GM12874 (cell line): ENCODE measurements at regions not wholly inside any gene's neighbourhood (a gene's known extent, or its start where the extent isn't known, plus 50 kb on each side); places are given as distances from the start of the nearest gene placed in this dataset.

ENCODE experiments used
- TF ChIP-seq, protein P1 (sequence below): IDR thresholded peaks from 2 replicates; pipeline ENCODE4 v1.5.1; 2011; ENCODE audit warnings: low read depth, mild to moderate bottlenecking, control low read depth, low read length, moderate library complexity; ENCODE audit not compliant: insufficient read depth

GRCh38 chr2:82789851-82790205 lies 1669.3 kb downstream of the SUCLG1 start:
- TF ChIP-seq, protein P1, sequence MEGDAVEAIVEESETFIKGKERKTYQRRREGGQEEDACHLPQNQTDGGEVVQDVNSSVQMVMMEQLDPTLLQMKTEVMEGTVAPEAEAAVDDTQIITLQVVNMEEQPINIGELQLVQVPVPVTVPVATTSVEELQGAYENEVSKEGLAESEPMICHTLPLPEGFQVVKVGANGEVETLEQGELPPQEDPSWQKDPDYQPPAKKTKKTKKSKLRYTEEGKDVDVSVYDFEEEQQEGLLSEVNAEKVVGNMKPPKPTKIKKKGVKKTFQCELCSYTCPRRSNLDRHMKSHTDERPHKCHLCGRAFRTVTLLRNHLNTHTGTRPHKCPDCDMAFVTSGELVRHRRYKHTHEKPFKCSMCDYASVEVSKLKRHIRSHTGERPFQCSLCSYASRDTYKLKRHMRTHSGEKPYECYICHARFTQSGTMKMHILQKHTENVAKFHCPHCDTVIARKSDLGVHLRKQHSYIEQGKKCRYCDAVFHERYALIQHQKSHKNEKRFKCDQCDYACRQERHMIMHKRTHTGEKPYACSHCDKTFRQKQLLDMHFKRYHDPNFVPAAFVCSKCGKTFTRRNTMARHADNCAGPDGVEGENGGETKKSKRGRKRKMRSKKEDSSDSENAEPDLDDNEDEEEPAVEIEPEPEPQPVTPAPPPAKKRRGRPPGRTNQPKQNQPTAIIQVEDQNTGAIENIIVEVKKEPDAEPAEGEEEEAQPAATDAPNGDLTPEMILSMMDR = no peak

- TF ChIP-seq, protein P1 = no peak
These were observed 1677.7 kb downstream of the SUCLG1 start for GRCh38 chr2:82781176-82781915.

DNA sequence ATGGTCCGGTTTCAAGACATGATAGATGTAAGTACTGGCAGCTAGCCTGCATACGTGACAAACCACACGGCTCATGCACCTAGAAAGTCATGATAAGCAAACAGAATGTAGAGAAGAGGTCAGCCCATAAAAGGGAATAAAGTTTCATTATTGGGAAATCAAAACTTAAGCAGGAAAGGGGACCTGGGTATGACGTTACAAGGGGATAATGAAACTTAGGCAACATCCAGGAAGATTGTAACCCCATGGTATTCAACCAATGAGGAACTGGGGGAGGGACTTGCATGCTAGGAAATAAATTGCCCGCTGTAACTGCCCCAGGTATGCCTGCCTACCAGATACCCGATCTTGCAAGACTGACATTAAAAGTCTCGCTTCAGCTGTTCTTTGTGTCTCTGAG lies 1679.0 kb downstream of the SUCLG1 start:
- TF ChIP-seq, protein P1 = no peak

DNA sequence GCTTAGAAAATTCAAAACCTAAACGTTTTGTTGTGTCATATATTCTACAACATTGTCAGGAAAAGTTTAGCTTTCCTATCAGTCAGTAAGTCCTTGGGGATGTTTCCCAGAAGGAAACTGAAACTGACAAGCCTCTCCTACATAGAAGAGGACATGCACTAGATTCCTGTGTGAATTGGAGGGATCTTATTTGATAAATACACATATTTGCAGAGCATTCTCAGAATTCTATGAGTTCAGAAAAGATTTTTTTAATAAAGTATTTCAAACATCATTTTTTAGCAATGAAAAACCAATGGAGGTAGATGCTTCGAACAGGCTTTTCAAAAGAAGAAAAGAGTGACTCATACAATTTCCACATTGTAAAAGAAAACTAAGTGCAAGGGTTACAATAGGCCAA lies 1706.7 kb downstream of the SUCLG1 start:
- TF ChIP-seq, protein P1 = no peak

- TF ChIP-seq, protein P1 = no peak
These were observed 1710.4 kb downstream of the SUCLG1 start for GRCh38 chr2:82748653-82749052.

DNA sequence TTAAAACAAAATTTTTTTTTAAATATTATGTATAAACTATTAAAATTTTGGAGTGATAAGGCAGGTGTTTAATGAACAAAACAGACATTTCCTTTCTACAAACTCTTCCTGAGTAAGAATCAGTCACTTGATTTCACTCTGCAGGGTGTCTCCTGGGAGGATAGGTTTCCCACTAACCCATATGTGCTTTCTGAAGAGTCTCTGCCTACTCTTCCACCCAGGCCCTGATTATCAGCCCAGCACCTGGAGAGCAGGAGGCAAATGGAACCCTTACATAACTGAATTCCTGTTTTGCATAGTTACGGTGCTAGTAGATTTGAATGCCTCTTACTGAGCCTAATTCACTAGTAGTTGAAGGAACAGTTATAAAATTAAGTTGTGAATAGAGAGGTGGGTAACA lies 1718.6 kb downstream of the SUCLG1 start:
- TF ChIP-seq, protein P1 = no peak

GRCh38 chr2:82735336-82735735 lies 1723.7 kb downstream of the SUCLG1 start:
- TF ChIP-seq, protein P1 = no peak
